ENCODE measurements at regions not wholly inside any gene's neighbourhood (a gene's known extent, or its start where the extent isn't known, plus 50 kb on each side); places are given as distances from the start of the nearest gene placed in this dataset.
"Not testable (repeated sequence)": the region's sequence is repeated elsewhere in the genome, so short reads cannot be mapped to it uniquely, and the experiment has no call there.

DNA sequence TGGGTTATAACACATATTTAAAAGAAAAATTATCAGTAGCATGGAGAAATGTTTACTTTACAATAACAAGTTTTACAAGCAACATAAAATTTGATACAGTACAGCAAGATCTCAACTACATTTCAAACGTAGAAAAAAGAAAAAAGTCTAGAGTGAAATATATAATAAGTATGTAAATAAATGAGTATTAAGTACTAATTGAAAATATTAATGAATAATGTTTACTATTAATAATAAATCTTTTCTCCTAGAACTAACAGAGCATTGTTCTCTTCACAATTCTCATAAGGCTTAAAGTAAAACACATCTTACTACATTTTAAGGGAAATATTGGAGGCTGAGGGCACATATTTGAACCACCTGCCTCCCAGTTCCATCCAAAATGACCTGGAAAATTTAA, 72.1 kb downstream of the TMEM212 start:
- no peak for DNase-seq

DNA sequence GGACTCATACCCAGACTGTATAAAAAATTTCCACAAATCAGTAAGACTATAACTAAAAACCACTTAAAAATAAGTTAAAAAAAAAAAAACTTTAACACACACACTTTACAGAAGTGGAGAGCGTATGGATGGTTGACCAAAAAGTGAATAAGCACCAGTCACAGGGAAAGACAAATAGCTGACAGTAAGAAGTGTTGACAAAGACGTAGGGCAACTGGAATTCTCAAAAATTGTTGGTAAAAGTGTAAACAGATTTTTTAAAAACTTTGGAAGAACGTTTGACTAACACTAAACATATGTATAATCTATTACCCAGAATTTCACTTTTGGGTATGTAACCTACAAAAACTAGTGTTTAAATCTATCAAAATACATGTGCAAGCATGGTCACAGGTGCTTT, 73.7 kb downstream of the TMEM212 start:
- DNase-seq = no peak

DNA sequence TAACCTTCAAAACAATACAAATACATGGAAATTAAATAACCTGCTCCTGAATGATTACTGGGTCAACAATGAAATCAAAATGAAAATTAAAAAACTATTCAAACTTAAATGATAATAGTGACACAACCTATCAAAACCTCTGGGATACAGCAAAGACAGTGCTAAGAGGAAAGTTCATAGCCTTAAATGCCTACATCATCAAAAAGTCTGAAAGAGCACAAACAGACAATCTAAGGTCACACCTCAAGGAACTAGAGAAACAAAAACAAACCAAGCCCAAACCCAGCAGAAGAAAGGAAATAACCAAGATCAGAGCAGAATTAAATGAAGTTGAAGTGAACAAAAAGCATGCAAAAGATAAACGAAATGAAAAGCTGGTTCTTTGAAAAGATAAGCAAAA, 79.5 kb downstream of the TMEM212 start:
- DNase-seq = not testable (repeated sequence)

GRCh38 chr3:171923668-171924067, 80.5 kb downstream of the TMEM212 start:
- not testable (repeated sequence) for DNase-seq

DNA sequence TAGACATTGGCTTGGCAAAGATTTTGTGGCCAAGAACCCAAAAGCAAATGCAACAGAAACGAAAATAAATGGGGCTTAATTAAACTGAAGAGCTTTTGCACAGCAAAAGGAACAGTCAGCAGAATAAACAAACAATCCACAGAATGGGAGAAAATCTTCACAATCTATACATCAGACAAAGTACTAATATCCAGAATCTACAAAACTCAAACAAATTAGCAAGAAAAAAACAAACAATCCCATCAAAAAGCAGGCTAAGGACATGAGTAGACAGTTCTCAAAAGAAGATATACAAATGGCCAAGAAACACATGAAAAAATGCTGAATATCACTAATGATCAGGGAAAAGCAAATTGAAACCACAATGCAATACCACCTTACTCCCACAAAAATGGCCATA, 81.7 kb downstream of the TMEM212 start:
- not testable (repeated sequence) for DNase-seq

- no peak for DNase-seq
Observed at GRCh38 chr3:171932153-171932611, 89.0 kb downstream of the TMEM212 start.

DNA sequence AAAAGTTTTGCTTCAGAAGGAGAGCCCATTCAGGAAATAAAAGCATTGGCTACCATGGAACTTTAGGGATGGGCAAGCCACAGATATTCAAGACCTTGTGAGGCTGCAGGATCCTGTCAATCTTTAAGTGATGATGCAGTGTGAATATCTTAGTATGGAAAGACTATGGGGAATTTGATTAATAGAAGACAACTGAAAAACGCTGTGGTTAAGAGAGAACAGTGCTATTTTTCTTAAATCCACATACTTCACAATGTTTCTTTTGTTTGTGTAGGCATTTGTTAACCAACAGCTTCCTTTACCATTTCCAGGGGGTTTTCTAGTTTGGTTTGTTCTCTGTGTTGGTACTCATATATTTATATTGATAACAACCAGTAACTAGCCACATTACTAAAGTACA, 90.3 kb downstream of the TMEM212 start:
- no peak for DNase-seq

DNA sequence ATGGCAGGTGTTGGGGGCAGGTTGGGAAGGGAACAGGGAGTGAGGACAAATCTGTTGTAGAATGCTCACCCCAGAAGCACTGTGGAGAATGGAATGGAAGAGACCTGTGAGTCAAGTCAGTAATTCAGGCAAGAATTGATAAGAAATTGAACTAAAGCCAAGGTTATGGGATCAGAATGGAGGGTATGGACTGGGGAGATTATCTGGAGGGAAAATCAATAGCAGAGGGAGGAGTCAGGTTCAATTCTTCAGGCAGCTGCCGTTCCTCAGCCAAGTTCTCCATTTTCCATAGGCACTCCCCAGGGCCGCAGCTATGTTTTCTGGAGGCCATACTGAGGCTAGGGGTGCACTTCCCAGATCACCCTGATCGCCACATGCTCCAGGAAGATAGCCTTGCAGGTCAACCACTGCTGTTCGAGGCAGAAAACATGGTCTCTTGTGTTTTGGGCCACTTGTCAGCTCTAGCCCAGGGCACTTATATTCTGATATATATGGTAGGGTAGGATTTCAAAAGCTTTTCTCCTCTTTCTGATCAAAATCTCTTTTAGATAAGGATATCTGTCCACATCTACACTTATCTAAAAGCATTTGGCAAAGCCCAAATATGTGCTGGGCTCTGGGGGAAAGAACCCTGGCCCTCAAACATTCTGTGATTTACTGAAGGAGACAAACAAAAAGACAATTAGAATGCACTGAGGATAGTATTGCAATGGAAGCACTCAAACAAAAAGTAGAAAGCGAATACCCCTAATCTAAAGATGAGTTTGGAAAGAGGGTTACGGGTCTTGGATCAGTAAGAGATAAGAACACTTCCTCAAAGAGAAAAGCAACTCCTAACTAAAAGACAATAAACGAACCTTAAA, 92.3 kb downstream of the TMEM212 start:
- peak; percentile 53 for DNase-seq

GRCh38 chr3:171936191-171936841, 93.2 kb downstream of the TMEM212 start:
- DNase-seq = no peak

GRCh38 chr3:171939578-171939977, 96.4 kb downstream of the TMEM212 start:
- no peak for DNase-seq

DNA sequence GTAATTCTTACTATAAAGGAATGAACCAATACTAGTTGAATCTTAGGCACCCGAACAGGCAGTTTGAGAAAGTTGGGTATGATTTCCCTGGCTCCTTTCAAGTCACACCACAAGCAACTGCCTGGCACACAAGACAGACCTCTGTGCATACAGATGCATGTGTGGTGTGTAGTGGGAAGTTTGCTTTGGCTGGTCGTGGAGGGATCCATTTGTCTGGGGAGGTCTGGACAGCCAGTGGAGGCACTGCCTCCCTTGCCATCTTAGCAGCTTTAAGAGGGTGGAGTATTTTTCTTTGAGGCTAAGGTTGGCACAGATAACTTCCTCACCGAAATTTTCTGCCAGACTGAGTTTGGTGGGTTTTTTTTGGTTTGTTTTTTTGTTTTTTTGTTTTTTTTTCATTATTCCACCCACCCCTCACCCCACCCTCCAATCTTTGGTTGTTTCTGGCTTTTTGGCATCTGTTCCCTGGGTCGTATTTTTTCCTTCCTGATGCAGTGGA, 97.1 kb downstream of the TMEM212 start:
- peak; percentile 38 for DNase-seq

- DNase-seq = no peak
Observed at GRCh38 chr3:171943262-171944117, 95.9 kb upstream of the FNDC3B start.

DNA sequence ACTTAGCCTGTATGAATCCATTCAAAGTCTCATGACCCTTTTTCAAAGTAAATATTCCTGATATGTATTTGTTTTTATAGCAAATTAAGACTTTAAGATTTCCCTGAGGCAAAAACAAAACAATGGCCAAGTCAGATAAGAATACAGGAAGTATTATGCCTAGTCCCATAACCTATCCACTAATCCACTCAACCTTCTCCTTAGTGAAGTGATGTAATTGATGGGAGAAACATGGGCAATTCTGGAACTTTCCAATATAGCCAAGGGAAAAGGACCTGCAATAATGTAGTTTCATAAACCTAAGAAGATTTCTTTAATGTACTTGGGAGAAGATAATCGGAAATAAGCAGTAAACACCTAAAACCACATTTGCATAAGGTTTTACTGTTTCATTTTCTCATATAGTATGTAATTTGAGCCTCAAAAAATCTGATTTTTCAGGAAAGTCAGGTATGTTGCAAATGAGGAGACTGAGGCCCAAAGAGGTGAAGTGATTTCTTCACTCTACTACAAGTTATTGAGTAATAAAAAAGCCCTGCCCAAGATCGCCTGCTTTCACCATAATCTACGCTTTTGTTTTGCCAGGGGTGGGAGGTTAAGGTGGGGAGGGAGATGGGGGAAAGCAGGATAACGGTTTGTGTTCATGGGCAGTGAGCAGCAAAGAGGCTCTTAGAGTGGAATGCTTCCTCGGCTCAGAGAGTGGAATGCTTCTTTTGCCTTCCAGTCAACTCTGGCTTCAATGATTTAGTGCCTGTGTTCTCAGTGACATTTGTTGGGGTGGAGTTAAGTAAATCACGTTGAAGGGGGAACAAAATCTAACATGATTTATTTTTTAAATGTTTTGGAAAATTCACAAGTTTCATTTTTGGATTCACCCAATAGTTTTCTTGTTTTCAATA, 95.0 kb upstream of the FNDC3B start:
- peak; percentile 13 for DNase-seq

DNA sequence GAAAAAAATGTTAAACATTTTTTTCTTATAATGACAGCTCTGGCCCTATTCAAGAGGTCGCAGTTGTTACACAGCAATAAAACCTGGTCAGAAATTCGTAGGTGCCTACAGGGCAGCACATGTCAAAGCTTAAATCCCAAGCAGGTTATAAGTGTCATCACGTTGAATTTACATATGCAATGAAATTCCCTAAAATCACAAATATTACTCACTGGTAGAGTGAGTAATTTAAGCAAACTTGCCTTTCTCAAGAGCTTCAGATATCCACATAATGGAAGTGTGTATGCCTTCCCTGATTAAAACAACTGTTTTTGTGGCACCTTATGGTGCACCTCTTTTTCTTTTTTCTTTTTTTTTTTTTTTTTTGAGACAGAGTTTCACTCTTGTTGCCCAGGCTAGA, 90.7 kb upstream of the FNDC3B start:
- DNase-seq = no peak

DNA sequence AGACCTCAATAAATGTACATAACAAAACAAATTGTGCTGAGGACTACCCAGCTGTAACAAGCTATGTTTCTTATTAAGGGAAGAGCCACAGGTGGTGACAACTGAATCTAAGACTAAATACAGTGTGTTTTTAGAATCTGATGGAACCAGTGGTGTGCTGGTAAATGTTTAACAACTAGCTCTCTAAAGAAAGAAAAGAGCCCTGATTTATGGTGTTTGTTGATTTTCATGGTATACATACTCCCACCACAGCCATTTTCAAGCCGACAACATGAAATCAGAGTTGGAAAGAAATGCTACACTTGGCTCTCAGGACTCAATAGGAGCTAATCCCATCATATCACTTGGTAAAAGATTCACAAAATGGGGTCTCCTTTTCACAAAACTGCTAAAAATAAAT, 89.8 kb upstream of the FNDC3B start:
- no peak for DNase-seq

- DNase-seq = no peak
Observed at GRCh38 chr3:171950373-171950772, 89.0 kb upstream of the FNDC3B start.

DNA sequence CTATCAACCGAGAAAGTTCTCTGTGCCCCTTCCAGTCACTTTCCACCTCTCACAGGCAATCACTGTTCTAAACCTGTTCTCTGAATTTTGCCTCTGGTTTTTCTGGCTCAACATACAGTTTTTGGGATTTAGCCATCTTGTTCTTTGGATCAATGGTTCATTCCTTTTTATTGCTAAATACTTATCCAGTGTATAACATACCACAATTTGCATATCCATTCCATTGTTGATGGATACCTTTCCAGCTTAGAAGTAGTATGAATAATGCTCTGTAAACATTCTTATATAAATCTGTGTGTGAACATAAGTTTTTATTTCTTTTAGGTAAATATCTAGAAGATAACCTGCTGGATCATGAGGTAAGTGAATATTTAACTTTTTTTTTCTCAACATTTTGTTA, 87.8 kb upstream of the FNDC3B start:
- no peak for DNase-seq

- DNase-seq = no peak
Observed at GRCh38 chr3:171953301-171954022, 85.9 kb upstream of the FNDC3B start.

- no peak for DNase-seq
Observed at GRCh38 chr3:171954690-171955383, 84.5 kb upstream of the FNDC3B start.

GRCh38 chr3:171955598-171955997, 83.8 kb upstream of the FNDC3B start:
- DNase-seq = no peak

Data from hematopoietic multipotent progenitor cell treated with erythropoietin and hydrocortisone succinate and interleukin-3 and kit ligand, for 4 days (in vitro differentiated cells).